HCT116 (cell line): ENCODE measurements at regions not wholly inside any gene's neighbourhood (a gene's known extent, or its start where the extent isn't known, plus 50 kb on each side); places are given as distances from the start of the nearest gene placed in this dataset.

ENCODE experiments used
- CTCF ChIP-seq, 3 experiments: fragments of 200-600 bp in 1 of 3; sonication (generic) in 1 of 3; IDR thresholded peaks in 2 of 3; conservative IDR thresholded peaks in 1 of 3; 2 replicates each; pipeline ENCODE4 v1.5.1; 2012 to 2017; ENCODE audit warnings: low read depth in 2 of 3, low read length in 2 of 3, antibody characterized with exemption in 1 of 3, borderline replicate concordance in 1 of 3, control low read depth in 1 of 3, mild to moderate bottlenecking in 1 of 3, mixed read lengths in 1 of 3, mixed run types in 1 of 3, moderate library complexity in 1 of 3; ENCODE audit not compliant: insufficient read depth in 1 of 3
- EZH2 ChIP-seq: fragments of 200-600 bp; sonication (generic); IDR thresholded peaks from 2 replicates; pipeline ENCODE4 v1.6.1; 2017; ENCODE audit warnings: antibody characterized with exemption, mixed run types
- JUND ChIP-seq: IDR thresholded peaks from 2 replicates; pipeline ENCODE4 v1.6.1; 2012
- POLR2A ChIP-seq: IDR thresholded peaks from 2 replicates; pipeline ENCODE4 v1.7.0; 2011; ENCODE audit warnings: borderline replicate concordance; ENCODE audit not compliant: insufficient read depth, insufficient read length; ENCODE audit errors: extremely low read depth
- TF ChIP-seq, protein P1 (sequence below): IDR thresholded peaks from 2 replicates; pipeline ENCODE4 v1.6.1; 2012; ENCODE audit warnings: low read depth

DNA sequence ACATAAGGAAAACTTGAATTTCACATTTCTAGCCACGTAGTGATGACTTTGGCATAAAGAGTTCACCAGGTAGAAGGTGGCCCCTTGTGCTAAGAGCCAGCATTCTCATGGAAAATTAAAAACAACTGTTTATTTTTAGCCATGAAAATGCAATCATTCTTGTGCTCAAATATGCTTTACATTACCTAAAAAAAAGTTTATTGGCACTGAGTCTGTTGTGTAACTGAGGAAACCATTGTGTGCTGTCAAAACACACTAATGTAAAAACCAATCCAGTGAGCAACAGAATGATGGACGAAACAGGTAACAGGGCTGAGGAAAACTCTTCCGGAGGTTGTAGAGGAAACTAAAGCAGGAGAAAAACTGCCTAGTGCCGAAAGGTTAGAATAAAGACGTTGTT, 287.0 kb upstream of the TMC3 start:
- TF ChIP-seq CTCF (IDR thresholded peaks at IDR 0.05 in 2 of 3, conservative IDR thresholded peaks at IDR 0.05 in 1 of 3; ENCODE audit: borderline replicate concordance in 1 of 3, insufficient read depth in 1 of 3, low read depth in 2 of 3, low read length in 2 of 3) (no peak), EZH2 (no peak), JUND (no peak), POLR2A (no peak)
- TF ChIP-seq, protein P1, sequence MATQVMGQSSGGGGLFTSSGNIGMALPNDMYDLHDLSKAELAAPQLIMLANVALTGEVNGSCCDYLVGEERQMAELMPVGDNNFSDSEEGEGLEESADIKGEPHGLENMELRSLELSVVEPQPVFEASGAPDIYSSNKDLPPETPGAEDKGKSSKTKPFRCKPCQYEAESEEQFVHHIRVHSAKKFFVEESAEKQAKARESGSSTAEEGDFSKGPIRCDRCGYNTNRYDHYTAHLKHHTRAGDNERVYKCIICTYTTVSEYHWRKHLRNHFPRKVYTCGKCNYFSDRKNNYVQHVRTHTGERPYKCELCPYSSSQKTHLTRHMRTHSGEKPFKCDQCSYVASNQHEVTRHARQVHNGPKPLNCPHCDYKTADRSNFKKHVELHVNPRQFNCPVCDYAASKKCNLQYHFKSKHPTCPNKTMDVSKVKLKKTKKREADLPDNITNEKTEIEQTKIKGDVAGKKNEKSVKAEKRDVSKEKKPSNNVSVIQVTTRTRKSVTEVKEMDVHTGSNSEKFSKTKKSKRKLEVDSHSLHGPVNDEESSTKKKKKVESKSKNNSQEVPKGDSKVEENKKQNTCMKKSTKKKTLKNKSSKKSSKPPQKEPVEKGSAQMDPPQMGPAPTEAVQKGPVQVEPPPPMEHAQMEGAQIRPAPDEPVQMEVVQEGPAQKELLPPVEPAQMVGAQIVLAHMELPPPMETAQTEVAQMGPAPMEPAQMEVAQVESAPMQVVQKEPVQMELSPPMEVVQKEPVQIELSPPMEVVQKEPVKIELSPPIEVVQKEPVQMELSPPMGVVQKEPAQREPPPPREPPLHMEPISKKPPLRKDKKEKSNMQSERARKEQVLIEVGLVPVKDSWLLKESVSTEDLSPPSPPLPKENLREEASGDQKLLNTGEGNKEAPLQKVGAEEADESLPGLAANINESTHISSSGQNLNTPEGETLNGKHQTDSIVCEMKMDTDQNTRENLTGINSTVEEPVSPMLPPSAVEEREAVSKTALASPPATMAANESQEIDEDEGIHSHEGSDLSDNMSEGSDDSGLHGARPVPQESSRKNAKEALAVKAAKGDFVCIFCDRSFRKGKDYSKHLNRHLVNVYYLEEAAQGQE, result no peak
